Body of pancreas (tissue), 4 donors: ENCODE measurements at regions not wholly inside any gene's neighbourhood (a gene's known extent, or its start where the extent isn't known, plus 50 kb on each side); places are given as distances from the start of the nearest gene placed in this dataset.
"Not testable (repeated sequence)": the region's sequence is repeated elsewhere in the genome, so short reads cannot be mapped to it uniquely, and the experiment has no call there.

Experiments used
- ATAC-seq: fragments of 150-250 bp; one replicate; pipeline ENCODE4 v1.9.1; 2016
- DNase-seq, 4 donors: peaks; one replicate each; pipeline ENCODE4 v3.0.0-alpha.2; 2019
- H3K27ac ChIP-seq, 4 donors: fragments of 200-600 bp; sonication (generic); 1 replicate in 3 of 4; 2 replicates in 1 of 4; pipeline versions ENCODE4 v1.5.1 to v1.6.1; 2016 to 2019; ENCODE audit warnings: mild to moderate bottlenecking in 1 of 4, mixed read lengths in 1 of 4, moderate library complexity in 1 of 4
- H3K27me3 ChIP-seq, 2 donors: fragments of 200-600 bp; sonication (generic); one replicate each; pipeline ENCODE4 v1.6.0; 2016; ENCODE audit warnings: mild to moderate bottlenecking in 1 of 2
- H3K36me3 ChIP-seq, 2 donors: fragments of 200-600 bp; sonication (generic); replicated peaks in 1 of 2; 2 replicates each; pipeline ENCODE4 v1.5.1; 2016; ENCODE audit warnings: low read depth in 2 of 2; ENCODE audit not compliant: insufficient read depth in 1 of 2
- H3K4me1 ChIP-seq: fragments of 200-600 bp; sonication (generic); one replicate; pipeline ENCODE4 v1.6.0; 2016
- H3K4me3 ChIP-seq, 2 donors: fragments of 200-600 bp; sonication (generic); 1 replicate in 1 of 2; 2 replicates in 1 of 2; pipeline ENCODE4 v1.5.1; 2016 to 2019
- H3K9me3 ChIP-seq, 3 donors: fragments of 200-600 bp; sonication (generic); 1 replicate in 2 of 3; 2 replicates in 1 of 3; pipeline ENCODE4 v1.5.1; 2016
- CTCF ChIP-seq, 7 experiments: fragments of 450-650 bp in 4 of 7; fragments of 200-600 bp in 3 of 7; sonication (generic) in 3 of 7; IDR thresholded peaks; one replicate each; pipeline ENCODE4 v1.5.1; 2016 to 2019; ENCODE audit warnings: antibody characterized with exemption in 7 of 7
- POLR2A ChIP-seq, 3 donors: fragments of 450-650 bp; IDR thresholded peaks; one replicate each; pipeline ENCODE4 v1.6.1; 2016; ENCODE audit warnings: antibody characterized with exemption in 3 of 3, mild to moderate bottlenecking in 2 of 3
- WGBS, 2 donors: methylation state at CpG; one replicate each; pipeline ENCODE4 v1.1.5; 2017; 5-methylcytosine and 5-hydroxymethylcytosine counted together
- intact Hi-C: fragments of 100-400 bp; cut with DNase I; formaldehyde crosslinking; loops from one replicate; pipeline ENCODE4 v1.15.1; 2023

GRCh38 chr11:80720295-80720694, 1279.5 kb upstream of the TENM4 start:
- ATAC-seq, result no peak
- TF ChIP-seq CTCF (IDR thresholded peaks at IDR 0.05), result no peak
- no peak for TF ChIP-seq POLR2A (IDR thresholded peaks at IDR 0.05)
- no peak overlapping the region for H3K4me3 ChIP-seq
- intact Hi-C loops, result no loop called here
- no peak overlapping the region for H3K27ac ChIP-seq
- no peaks in the 10 kb centered on the region for H3K4me1 ChIP-seq
- 31 to 41% methylated on average over 4 of the region's 4 CpGs for WGBS, 2 donors
- H3K27me3 ChIP-seq, result no peaks in the 10 kb centered on the region
- no peaks in the 10 kb centered on the region for H3K36me3 ChIP-seq
- H3K9me3 ChIP-seq, result no peaks in the 10 kb centered on the region
- no peak for DNase-seq

GRCh38 chr11:80719292-80719646, 1278.4 kb upstream of the TENM4 start:
- H3K9me3 ChIP-seq, result no peaks in the 10 kb centered on the region
- no peak for DNase-seq

GRCh38 chr11:80718611-80719291, 1277.9 kb upstream of the TENM4 start:
- intact Hi-C loops, result no loop called here

More at GRCh38 chr11:80719292-80719646, 1278.4 kb upstream of the TENM4 start:
- ATAC-seq, result no peak
- Histone ChIP-seq H3K27me3 (no peaks in the 10 kb centered on the region), H3K4me3 (no peak overlapping the region), H3K36me3 (no peaks in the 10 kb centered on the region), H3K27ac (no peak overlapping the region), H3K4me1 (no peaks in the 10 kb centered on the region)
- TF ChIP-seq POLR2A (IDR thresholded peaks at IDR 0.05) (no peak), CTCF (IDR thresholded peaks at IDR 0.05) (no peak)
- intact Hi-C loops, result no loop called here

GRCh38 chr11:80702264-80702663, 1261.4 kb upstream of the TENM4 start:
- ATAC-seq (no peak), DNase-seq (no peak)
- no peaks in the 10 kb centered on the region for H3K9me3 ChIP-seq
- H3K4me1 ChIP-seq, result no peaks in the 10 kb centered on the region
- WGBS, 2 donors, result 64 to 67% methylated on average over 2 of the region's 2 CpGs
- no peak overlapping the region for H3K4me3 ChIP-seq
- H3K27ac ChIP-seq, result no peak overlapping the region
- intact Hi-C loops, result no loop called here
- TF ChIP-seq POLR2A (IDR thresholded peaks at IDR 0.05) (no peak), CTCF (IDR thresholded peaks at IDR 0.05) (no peak)
- no peaks in the 10 kb centered on the region for H3K36me3 ChIP-seq
- H3K27me3 ChIP-seq, result no peaks in the 10 kb centered on the region

More at GRCh38 chr11:80718611-80719291, 1277.9 kb upstream of the TENM4 start:
- H3K4me3 ChIP-seq, result no peak overlapping the region
- WGBS, 2 donors, result 41 to 50% methylated on average over 2 of the region's 2 CpGs
- H3K9me3 ChIP-seq, result no peaks in the 10 kb centered on the region
- DNase-seq (no peak), ATAC-seq (no peak)
- no peaks in the 10 kb centered on the region for H3K4me1 ChIP-seq
- no peaks in the 10 kb centered on the region for H3K27me3 ChIP-seq
- H3K27ac ChIP-seq, result no peak overlapping the region
- no peaks in the 10 kb centered on the region for H3K36me3 ChIP-seq
- TF ChIP-seq CTCF (IDR thresholded peaks at IDR 0.05) (no peak), POLR2A (IDR thresholded peaks at IDR 0.05) (no peak)

GRCh38 chr11:80700386-80700785, 1259.6 kb upstream of the TENM4 start:
- Histone ChIP-seq H3K27ac (no peak overlapping the region), H3K4me1 (no peaks in the 10 kb centered on the region), H3K27me3 (no peaks in the 10 kb centered on the region), H3K36me3 (no peaks in the 10 kb centered on the region), H3K4me3 (no peak overlapping the region), H3K9me3 (no peaks in the 10 kb centered on the region)
- intact Hi-C loops, result no loop called here
- 70 to 75% methylated on average over 4 of the region's 4 CpGs for WGBS, 2 donors
- no peak for DNase-seq
- no peak for ATAC-seq
- TF ChIP-seq POLR2A (IDR thresholded peaks at IDR 0.05) (no peak), CTCF (IDR thresholded peaks at IDR 0.05) (no peak)

- DNase-seq, H3K27ac ChIP-seq, H3K4me3 ChIP-seq, ATAC-seq, H3K4me1 ChIP-seq, H3K9me3 ChIP-seq, intact Hi-C loops, H3K27me3 ChIP-seq, H3K36me3 ChIP-seq: not testable (repeated sequence)
- WGBS, 2 donors, result 79 to 85% methylated on average over 16 of the region's 16 CpGs
Observed at GRCh38 chr11:80699406-80700177, 1258.8 kb upstream of the TENM4 start.
